ENCODE measurements at regions not wholly inside any gene's neighbourhood (a gene's known extent, or its start where the extent isn't known, plus 50 kb on each side); places are given as distances from the start of the nearest gene placed in this dataset.

GRCh38 chr15:29618586-29618985 is 203.7 kb downstream of the TJP1 start:
- Histone ChIP-seq H4K20me1 (replicated peaks in 1 of 2; ENCODE audit: control insufficient read depth in 1 of 2, insufficient read depth in 2 of 2, low read length in 2 of 2) (no peaks in the 10 kb centered on the region), H4K5ac (ENCODE audit: insufficient read length, low read depth, low read length) (no peak overlapping the region), H3K27ac (ENCODE audit: low read depth, low read length) (no peak overlapping the region), H3K14ac (ENCODE audit: insufficient read length) (no peak overlapping the region), H3K9ac (replicated peaks in 1 of 4; ENCODE audit: extremely low read depth in 1 of 4, low read depth in 3 of 4, low read length in 3 of 4) (no peak overlapping the region), H2BK12ac (ENCODE audit: low read depth, low read length) (no peak overlapping the region), H4K91ac (replicated peaks; ENCODE audit: insufficient read length, low read length) (no peak overlapping the region), H3K4me2 (ENCODE audit: insufficient read depth in 1 of 2, low read depth in 2 of 2, low read length in 2 of 2) (no peak overlapping the region), H2BK15ac (ENCODE audit: low read length) (no peak overlapping the region), H2BK5ac (ENCODE audit: low read depth, low read length) (no peak overlapping the region), H2AFZ (ENCODE audit: low read length) (no peak overlapping the region), H3K18ac (ENCODE audit: extremely low read depth, low read length) (no peak overlapping the region), H3K4me1 (replicated peaks in 1 of 4; ENCODE audit: control insufficient read depth in 3 of 4, insufficient read depth in 4 of 4, low read length in 3 of 4) (no peaks in the 10 kb centered on the region), H2BK120ac (replicated peaks; ENCODE audit: low read depth, low read length) (no peak overlapping the region), H3K9me3 (ENCODE audit: insufficient read depth in 2 of 2, low read depth in 1 of 2, low read length in 1 of 2) (no peaks in the 10 kb centered on the region), H2BK20ac (ENCODE audit: low read length) (no peak overlapping the region), H3K79me2 (ENCODE audit: control insufficient read depth in 1 of 2, insufficient read depth in 2 of 2, low read length in 2 of 2) (no peaks in the 10 kb centered on the region), H3K27me3 (replicated peaks in 1 of 4; ENCODE audit: control insufficient read depth in 3 of 4, extremely low read depth in 1 of 4, insufficient read depth in 3 of 4, low read length in 3 of 4) (no peaks in the 10 kb centered on the region), H3K79me1 (ENCODE audit: low read depth, low read length) (no peaks in the 10 kb centered on the region), H3K4me3 (ENCODE audit: extremely low read depth in 1 of 4, insufficient read depth in 2 of 4, low read depth in 3 of 4, low read length in 4 of 4) (no peak overlapping the region), H3K23ac (ENCODE audit: insufficient read length) (no peak overlapping the region), H3K36me3 (ENCODE audit: control insufficient read depth in 2 of 4, insufficient read depth in 4 of 4, low read length in 3 of 4) (no peaks in the 10 kb centered on the region), H4K8ac (ENCODE audit: extremely low read depth, insufficient read depth, low read length) (no peak overlapping the region), H3K4ac (replicated peaks; ENCODE audit: insufficient read length, low read depth, low read length) (no peak overlapping the region), H2AK5ac (ENCODE audit: low read depth, low read length) (no peak overlapping the region), H3K23me2 (ENCODE audit: low read depth, low read length) (no peaks in the 10 kb centered on the region), H3K56ac (replicated peaks; ENCODE audit: insufficient read length, low read depth, low read length) (no peak overlapping the region)
- no peak for FAIRE-seq
- 100% methylated on average over 2 of the region's 2 CpGs; no CpG with 5 or more reads in 1 of the 2 experiments for WGBS, 2 experiments (ENCODE audit: extremely low coverage in 1 of 2, insufficient coverage in 1 of 2, insufficient read length in 1 of 2, insufficient replicate concordance in 2 of 2, low coverage in 1 of 2, low lambda C conversion rate in 2 of 2, missing lambda C conversion rate in 1 of 2)
- no peak for TF ChIP-seq ASH2L (IDR thresholded peaks at IDR 0.05; ENCODE audit: low read length)
- TF ChIP-seq, protein P1, sequence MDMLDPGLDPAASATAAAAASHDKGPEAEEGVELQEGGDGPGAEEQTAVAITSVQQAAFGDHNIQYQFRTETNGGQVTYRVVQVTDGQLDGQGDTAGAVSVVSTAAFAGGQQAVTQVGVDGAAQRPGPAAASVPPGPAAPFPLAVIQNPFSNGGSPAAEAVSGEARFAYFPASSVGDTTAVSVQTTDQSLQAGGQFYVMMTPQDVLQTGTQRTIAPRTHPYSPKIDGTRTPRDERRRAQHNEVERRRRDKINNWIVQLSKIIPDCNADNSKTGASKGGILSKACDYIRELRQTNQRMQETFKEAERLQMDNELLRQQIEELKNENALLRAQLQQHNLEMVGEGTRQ (IDR thresholded peaks at IDR 0.05; ENCODE audit: low read length), result no peak
- ChIA-PET POLR2A (ENCODE audit: partially characterized antibody) (no interaction called here), CTCF (ENCODE audit: partially characterized antibody) (no interaction called here)
- DNase-seq (ENCODE audit: low read depth in 1 of 2, low spot score in 2 of 2), result no peak

Data from H1 (cell line).